ENCODE measurements at regions not wholly inside any gene's neighbourhood (a gene's known extent, or its start where the extent isn't known, plus 50 kb on each side); places are given as distances from the start of the nearest gene placed in this dataset.

DNA sequence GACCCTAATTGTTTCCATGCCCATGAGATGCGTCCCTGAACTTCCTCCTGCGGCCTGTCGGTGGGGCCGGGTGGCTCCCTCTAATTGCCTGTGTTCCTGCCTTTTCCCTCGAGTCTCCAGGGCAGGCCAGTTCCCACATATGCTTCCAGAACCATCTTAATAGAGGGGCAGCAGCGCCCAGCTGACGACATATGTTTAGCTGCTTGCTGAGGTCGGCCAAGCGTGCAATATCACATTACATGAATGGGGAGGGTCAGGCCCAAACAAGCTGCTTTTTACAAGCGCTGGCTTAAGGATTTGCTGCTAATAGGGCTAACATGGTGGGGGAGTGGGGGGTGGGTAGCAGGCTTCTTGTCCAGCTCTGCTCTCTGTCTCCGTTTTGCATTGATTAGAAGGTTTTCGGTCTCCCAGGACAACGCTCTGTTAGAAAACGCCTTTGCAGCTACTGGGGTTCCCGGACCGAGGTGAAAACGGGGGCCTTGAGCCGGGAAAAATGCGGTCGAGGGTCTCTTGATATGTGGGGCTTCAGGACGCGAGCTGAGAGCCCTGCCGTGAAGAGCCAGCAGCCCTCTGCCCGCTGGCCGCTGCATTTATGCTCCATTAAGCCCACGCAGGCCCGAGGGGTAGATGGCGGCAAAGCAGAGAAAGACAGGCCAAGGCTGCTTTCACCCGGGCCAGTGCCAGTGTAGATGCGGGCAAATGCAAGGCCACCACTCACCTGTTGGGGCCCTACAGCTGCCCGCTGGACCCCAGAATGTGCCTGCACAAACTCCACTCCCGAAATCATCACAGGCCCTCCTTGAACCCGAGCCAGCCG, 308.5 kb downstream of the BMP7 start:
- DNase-seq (ENCODE audit: low read depth), result peak; percentile 4

DNA sequence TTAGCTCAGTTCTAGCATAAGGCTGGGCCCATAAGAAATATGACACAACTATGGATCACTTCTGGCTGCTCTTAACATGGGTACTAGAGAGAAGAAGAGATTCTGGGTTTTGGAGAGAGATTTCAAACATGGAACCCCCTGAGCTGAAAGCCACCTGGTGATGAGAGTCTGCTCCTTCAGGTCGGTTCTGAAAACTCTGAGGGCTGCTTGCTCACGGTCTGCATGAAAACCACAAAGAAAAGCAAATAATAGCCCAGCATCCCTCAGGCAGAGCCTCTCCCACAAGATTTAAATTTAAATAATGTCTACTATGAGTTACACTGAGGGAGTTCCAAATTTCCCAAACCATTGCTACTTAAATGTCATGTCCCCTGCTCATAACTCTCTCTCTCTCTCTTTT, 301.5 kb downstream of the BMP7 start:
- DNase-seq (ENCODE audit: low read depth), result no peak

DNA sequence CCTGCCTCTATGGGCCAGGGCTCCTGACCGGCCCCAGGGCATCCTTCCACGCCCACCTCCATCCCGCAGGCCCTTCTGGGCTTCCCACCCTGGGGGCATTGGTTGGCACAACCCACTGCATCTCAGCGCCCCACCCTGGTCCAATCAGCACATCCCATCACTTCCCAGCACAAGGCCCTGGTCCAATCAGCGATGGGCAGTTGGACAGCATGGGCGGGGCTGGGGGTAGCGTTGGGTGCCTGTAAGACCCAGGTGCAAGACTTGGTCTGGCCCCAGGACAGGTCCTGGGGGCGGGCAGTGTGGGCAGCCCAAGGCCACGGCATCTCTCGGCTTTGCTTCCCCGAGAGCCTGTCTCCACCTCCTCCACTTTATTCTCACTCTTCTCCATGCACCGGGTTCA, 298.5 kb downstream of the BMP7 start:
- no peak for DNase-seq (ENCODE audit: low read depth)

DNA sequence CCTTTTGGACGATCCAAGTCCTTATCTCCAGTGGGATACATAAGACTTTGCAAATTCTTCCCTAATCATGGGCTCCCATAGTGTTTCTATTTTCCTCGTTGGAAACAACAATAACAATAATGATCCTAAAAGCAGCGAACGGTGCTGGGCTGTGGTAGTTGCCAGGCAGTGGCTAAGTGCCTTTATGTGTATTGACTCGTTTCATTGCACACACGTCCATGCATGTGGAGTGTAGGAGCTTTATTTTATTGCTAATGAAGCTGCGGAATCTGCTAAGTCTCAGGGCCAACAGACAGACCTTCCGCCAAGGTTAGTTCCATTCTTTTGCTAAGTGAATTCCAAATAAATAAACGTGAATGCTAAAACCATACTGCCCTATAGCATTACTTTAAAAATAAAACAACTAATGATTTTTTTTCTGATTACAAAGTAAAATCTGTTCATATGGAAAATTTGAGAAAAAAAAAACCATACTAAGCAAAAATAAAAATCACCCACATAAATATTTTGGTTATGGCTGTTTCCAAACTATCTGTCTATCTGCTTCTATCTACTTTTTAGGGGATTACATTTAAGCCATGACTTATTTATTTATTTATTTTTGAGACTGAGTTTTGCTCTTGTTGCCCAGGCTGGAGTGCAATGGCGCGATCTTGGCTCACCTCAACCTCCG, 297.9 kb downstream of the BMP7 start:
- DNase-seq (ENCODE audit: low read depth), result no peak

DNA sequence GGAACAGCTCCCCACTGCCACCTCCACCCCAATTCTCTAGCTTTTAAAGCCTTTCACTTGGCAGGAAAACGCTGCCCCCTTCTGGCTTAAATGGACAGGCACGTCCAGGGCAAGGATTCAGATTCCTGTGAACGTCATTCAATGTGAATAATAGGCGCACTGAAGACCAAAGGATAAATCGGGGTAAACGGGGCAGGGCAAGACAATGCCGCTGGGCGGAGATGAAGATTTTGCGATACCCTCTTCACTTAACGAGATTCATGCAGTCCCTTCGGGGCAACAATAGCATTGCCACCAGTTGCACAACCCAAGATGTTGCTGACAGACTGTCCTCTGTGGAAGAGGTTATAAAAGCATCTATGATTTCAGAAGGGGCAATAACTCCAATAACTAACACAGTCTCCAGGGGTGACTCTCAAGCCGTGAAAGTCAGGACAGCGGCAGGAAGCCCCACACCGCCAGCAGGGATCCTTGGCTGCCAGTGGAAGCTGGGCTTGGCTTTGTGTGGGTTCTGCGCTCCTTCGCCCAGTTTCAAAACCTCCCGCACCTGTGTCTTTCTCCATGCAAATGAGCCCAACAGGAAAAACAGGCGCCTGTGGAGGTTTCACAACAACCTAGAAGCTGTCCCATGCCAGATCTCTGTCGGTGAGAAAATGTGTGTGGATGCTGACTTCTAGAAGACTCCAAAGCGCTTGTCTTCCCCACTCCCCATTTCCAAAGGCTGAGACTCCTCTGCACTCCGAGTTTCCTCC, 291.8 kb downstream of the BMP7 start:
- no peak for DNase-seq (ENCODE audit: low read depth)

DNA sequence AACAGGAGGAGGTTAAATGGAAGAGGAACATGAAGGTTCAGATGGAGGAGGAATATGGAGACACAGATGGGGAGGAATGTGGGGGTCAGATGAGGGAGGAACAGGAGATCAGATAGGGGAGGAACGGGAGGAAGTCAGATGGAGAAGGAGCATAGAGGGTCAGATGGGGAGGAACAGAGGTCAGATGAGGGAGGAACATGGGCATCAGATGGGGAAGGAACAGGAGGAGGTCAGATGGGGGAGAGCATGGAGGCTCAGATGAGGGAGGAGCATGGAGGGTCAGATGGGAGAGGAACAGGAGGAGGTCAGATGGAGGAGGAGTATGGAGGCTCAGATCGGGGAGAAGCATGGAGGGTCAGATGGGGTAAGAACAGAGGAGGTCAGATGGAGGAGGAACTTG, 290.6 kb downstream of the BMP7 start:
- DNase-seq (ENCODE audit: low read depth), result no peak

DNA sequence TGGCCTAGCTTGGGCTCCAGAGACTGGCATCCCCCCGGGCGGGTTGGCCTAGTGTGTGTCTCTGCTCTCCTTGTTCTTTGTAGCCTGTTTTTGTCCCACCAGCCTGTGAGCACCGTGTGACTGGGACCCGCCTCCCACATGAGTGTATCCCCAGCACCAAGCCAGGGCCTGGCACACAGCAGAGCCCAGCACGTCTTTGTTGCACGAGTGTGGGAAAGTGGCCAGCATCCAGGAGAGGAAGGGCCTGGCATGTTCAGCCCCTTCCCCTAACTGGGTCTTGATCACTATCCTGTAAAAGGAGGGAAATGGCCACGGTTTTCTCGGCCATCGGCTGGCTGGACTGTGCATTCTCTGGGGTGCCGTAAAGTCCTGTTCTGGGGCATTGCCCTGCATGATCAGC, 290.1 kb downstream of the BMP7 start:
- DNase-seq (ENCODE audit: low read depth), result no peak

DNA sequence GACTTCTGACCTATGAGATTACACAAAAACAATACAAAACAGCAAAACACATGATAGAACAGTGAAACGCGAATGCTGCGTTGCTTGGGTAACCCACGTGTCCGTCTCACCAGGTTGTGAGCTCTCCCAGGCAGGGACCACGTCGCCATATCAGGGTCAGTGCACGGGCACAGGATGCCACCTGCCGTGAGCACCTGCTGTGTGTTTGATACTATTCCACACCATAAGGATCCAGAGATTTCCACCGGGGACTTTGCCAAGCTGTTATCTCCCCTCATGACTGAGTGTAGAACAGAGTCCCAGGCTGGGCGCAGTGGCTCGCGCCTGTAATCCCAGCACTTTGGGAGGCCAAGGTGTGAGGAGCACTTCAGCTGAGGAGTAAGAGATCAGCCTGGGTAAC, 288.0 kb downstream of the BMP7 start:
- DNase-seq (ENCODE audit: low read depth), result no peak

DNA sequence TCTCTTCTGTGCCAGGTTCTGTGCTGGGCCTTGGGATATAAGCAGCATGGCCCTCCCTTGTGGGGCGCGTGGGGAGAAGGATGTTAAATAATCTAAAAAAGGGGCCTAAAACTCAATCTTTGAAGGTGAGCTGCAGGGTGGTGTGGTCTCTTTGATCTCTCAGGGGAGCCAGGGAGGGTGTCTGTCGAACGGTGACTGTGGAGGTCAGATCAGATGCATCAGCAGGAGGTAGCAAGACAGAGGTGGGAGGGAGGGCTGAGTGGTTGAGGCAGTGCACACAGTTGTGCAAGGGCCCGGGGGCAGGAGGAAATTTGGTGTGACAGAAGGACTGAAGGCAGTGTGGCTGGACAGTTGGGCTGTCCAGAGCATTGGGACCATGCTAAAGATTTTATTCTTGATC, 287.3 kb downstream of the BMP7 start:
- DNase-seq (ENCODE audit: low read depth), result no peak

DNA sequence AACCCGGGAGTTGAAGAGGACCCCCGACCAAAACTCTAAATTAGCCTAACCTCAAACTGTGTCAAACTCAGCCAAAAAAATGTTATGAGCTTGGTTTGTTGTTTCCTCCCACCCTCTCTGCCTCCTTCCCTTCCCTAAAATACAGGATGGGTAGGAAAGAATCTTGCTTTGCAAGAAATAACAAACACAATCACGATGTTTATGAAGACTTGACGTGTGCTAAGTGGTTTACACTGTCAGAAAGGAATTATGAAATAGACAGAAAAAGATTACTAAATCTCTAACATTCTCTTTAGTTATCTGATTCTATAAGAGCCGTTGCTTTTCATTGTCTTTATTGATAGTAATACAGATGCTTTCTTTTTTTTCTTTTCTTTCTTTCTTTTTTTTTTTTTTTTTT, 285.1 kb downstream of the BMP7 start:
- DNase-seq (ENCODE audit: low read depth), result no peak

DNA sequence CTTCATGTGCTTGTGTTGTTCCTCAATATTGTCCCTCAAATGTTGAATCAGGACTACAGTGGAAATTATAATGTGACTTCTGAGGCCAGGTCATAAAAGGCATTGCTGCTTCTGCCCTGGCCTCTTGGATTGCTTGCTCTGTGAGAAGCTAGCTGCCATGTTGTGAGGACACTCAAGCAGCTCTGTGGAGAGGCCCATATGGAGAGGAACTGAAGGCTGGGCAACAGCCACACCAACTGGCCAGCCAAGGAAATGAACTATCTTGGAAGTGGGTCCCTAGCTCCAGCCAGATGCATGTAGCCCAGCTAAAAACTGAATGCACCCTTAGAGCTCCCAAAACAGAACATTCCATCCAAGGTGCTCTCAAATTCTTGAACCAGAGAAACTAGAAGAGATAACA, 282.6 kb downstream of the BMP7 start:
- DNase-seq (ENCODE audit: low read depth), result no peak

DNA sequence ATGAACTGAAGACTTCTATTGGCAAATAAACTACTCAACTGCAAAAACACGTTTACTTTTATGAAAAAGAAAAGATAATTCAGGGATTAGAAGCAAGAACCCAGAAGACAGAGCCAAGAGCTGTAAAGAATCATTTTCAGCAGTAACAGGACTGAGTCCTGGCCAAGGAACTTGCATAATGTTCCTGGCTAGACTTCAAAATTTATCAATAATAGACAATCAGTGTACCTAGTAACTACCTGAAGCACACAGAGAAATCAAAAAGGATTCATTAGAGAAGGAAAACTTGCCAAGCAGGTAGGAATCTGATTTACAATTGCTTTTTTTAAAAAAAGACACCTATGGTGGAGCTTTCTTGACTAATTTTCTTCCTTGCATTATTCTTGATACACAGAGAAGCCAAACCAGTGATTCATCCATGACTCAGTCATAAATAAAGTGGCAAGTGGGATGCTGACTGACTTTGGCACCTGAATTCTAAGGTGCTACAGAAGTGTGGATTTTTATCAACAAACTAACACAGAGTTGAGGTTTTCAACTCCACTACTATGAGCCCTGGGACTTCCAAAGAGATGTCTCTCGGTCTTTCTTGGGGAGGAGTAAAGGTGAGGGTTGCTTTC, 281.3 kb downstream of the BMP7 start:
- no peak for DNase-seq (ENCODE audit: low read depth)

DNA sequence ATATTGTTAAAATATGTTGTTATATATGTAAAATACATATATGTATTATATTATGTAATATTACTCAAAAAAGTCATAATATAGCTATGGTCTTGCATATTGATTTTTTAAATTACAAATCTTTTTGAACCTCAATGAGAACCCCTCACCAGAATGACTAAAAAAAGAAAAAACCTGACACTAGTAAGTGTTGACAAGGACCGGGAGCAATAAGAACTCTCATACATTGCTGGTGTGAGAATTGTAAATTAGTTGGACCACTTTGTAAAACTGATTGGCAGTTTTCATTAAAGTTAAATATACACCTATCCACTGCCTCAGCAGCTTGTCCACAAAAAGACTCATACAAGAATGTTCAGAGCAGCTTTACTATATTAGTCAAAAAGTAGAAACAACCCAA, 280.0 kb downstream of the BMP7 start:
- no peak for DNase-seq (ENCODE audit: low read depth)

DNA sequence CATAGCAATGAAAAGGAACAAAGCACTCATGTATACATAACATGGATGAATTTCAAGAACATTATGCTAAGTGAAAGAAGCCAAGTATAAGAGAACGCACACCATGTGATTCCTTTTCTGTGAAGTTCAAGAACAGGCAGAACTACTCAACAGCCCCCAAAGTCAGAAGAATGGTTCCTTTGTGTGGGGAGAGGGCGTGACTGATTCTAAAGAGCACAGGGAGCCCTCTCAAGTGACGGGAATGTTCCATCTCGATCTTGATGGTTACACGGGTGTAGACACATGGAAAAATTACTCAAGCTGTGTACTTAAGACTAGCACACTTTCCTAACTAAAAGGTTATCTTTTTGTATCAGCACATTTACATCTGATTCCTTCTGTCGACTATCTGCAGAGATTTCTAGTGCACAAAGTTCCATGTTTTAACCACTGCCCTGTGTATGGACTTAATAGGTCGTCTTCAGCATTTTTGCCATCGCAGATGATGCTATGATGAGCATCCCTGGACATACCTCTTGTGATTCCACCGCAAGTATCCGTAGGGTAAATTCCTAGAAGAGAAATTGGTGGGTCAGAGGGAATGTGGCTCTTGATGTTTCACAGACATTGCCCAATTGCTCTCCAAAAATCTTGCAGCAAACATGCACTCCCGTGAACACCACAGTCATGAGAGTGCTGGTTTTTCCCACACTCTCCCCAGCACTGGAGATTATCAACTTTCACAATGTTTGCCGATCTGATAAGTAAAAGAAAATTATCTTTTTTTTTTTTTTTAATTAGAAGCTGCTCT, 279.3 kb downstream of the BMP7 start:
- no peak for DNase-seq (ENCODE audit: low read depth)

DNA sequence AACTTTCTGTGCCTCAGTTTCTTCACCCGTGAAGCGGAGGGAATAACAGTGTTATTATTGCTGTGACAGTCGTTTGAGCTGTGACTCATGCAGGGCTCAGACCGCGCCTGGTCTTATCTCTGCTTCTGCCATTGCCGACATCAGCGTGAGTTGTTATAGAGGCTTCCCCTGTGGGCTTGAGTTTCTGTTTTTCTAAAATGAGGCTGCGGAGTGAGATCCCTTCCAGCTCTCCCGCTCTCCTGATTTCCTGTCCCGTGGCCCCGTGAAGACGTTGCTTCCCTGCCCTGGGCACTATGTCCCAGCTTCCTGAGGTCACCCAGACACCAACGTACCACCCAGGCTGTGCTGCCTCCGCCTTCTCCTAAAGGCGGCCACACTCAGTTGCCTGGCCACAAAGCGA, 278.5 kb downstream of the BMP7 start:
- no peak for DNase-seq (ENCODE audit: low read depth)

DNA sequence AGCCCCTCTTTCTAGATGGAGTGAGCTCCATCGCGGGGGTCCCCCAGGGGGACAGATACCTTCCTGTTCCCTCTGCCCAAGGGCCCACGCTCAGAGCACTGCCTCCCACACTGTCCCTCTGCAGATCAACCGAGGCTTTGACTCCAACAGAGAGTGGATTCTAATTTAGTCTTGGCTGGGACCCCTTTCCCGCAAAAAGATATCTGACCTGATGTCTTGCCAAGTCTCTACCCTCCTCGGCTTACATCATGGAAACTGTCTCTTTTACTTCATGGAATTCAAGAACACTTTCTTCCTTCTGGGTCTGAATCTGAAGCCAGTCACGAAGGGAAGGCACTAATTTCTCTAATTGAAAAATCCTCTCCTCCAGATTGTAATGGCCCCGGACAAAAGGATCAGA, 278.0 kb downstream of the BMP7 start:
- DNase-seq (ENCODE audit: low read depth), result no peak

DNA sequence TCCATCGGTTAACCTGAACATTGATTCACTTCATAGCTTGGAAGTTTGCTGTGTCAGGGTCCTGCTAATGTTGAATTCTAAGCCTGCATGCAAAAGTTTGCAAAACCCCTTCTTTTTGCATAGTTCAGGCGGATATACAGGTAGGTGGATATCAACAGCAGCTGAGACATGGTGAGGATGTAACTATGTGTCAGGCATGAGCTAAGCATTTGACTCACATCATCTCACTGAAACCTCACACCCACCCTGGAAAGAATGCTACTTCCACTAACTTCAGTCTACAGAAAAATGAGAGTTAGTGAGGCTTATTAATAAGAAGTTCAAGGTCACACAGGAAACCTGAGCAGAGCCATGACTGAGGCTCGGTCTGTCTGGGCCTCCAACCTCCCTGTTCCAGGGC, 276.9 kb downstream of the BMP7 start:
- no peak for DNase-seq (ENCODE audit: low read depth)

DNA sequence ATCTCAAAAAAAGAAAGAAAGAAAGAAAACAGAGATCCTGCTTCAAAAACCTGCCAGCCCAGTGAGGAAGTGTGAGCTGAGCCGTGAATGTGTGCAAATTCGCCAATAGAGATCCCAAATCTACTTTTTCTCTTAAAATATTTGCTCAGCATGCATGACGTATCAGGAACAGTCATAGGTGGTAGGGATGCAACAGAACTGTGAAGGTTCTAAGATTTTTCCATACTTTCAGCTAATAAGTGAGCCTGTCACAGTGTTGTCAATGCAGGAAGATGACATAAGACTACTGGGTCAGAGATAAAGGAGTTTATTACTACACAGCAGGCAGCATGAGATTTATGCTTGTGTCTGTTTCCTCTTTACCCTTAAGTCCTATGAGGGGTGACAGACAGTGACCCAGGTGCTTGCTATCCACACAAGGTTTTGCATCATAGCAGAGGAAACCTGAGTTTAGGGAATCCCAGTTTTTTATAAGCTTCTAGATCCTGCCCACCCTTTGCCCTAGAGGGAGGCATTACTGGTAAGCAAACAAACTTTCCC, 273.4 kb downstream of the BMP7 start:
- no peak for DNase-seq (ENCODE audit: low read depth)

DNA sequence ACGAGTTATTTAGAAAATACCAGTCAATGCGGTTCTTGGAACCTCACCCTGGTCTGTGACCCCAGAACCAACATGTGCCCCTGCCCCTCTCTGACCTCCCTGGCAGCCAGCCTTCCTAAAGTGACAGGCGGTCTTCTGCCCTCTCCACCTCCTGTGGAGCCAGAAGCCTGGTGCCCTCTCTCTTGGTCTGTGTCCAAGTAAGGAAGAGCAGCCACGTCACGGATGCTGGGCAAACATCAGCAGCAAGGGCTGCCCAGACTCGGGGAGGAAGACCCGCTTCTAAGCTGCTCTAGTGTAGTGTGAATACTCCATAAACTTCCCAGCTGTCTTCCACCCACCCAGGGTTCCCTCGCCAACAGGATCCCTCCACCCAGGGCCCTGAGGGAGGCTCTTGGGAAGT, 272.4 kb downstream of the BMP7 start:
- DNase-seq (ENCODE audit: low read depth), result no peak

DNA sequence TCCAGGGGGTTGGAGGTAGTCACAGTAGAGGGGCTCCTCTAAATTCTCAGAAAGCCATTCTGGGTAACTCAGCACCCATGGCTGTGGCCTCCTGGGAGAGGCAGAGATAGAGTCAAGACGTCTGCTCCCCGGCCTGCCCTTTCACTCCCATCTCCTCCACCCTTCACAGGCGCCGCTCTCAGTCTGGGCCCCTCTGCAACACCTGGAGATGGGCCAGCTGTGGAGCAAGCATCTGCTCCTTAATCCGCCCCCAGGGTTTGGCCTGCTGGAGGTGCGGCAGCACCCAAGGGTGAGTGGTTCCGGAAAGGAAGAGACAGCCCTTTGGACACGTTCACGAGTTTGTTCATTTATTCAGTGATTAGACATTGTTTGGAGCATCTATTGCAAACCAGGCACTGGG, 271.3 kb downstream of the BMP7 start:
- no peak for DNase-seq (ENCODE audit: low read depth)

DNA sequence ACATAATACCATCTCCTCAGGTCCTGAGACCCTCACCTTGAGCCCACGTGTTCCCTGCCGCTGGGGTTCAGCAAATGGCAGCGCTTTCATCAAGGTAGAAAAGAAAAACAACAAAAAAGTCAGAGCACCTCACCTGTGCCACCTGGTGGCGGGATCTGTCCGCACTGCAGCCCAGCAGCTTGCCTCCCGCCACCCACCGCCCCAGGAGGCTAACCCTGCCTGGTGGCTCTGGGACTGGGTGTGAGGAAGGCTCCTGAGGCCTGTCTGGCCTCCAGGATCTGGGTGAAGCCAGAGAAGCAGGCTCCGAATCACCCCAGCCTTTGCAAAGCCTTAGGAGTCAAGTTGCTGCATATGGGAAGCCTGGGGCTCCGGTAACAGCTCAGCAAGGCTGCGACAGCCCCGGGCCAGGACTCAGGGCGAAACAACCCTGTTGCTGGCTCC, 270.8 kb downstream of the BMP7 start:
- DNase-seq (ENCODE audit: low read depth), result no peak
